ENCODE measurements at regions not wholly inside any gene's neighbourhood (a gene's known extent, or its start where the extent isn't known, plus 50 kb on each side); places are given as distances from the start of the nearest gene placed in this dataset.
"Not testable (repeated sequence)": the region's sequence is repeated elsewhere in the genome, so short reads cannot be mapped to it uniquely, and the experiment has no call there.

GRCh38 chr5:99706160-99706559, 777.4 kb upstream of the CHD1 start:
- DNase-seq: no peak

DNA sequence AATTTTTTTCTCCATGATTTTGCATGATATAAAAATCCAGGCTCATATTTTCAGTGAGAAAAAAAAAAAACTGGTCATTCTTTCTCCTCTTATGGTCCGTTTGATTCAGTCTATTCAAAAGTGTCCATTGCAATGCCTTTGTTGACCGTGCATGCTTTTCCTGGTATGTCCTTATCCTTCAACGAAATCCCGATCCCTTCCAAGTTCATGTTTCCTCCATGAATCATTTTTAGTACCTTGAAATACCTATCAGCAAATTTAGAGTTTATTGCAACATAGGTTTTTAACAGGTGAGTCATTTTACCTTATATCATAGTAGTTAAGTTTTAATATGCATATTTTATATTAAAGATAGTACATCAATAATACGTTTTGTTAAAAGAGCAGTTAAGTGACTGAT, 773.8 kb upstream of the CHD1 start:
- DNase-seq: no peak

- DNase-seq: no peak
Observed at GRCh38 chr5:99694884-99695283, 766.1 kb upstream of the CHD1 start.

DNA sequence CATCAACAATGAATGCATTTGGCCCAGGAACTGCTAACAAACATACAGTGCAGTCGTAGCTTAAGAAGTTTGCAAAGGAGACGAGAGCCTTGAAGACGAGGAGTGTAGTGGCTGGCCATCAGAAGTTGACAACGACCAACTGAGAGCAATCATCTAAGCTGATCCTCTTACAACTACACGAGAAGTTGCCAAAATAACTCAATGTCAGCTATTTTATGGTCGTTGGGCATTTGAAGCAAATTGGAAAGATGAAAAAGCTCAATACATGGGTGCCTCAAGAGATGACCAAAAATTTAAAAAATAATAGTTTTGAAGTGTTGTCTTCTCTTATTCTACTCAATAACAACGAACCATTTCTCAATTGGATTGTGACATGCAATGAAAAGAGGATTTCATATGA, 757.7 kb upstream of the CHD1 start:
- no peak for DNase-seq

GRCh38 chr5:99675974-99676373, 747.2 kb upstream of the CHD1 start:
- DNase-seq: no peak

DNA sequence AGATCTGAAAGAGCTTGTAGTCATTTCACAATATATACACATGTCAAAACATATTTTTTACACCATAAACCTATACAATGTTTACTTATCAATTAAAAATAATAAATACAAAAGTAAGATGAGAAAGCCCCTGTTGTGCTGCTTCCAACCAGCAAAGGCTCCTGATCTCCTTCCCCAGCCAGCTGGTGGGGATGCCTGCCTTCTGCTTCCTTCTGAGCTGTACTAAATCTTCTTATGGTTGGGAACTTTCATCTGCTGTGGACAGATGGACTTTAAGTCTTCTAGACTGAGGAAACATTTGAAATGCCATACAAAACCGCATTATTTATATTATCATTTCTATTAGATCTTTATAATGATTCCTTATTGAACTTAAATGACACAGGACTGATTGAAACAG, 745.3 kb upstream of the CHD1 start:
- DNase-seq: no peak

GRCh38 chr5:99664972-99665371, 736.2 kb upstream of the CHD1 start:
- no peak for DNase-seq

GRCh38 chr5:99651298-99651697, 722.5 kb upstream of the CHD1 start:
- no peak for DNase-seq

GRCh38 chr5:99646011-99646647, 717.3 kb upstream of the CHD1 start:
- DNase-seq: no peak

DNA sequence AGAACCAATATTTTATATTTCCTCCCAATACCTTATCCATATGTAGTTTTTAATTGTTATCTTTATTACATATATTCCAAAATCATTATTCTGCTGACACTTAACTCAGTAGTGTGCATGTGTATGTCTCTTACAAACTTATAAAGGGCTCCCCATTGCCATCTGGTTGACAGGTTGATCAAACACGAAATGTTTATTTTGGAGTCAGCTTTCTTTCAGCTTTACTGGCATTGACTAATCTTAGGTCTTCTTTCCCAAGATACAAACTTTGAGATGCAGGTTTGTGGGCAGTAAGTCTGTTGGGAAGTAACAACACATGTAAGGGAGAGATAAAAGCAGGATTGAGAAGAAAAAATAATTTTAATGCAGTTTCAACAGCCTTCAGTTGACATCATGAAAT, 716.0 kb upstream of the CHD1 start:
- no peak for DNase-seq

GRCh38 chr5:99640646-99641045, 711.8 kb upstream of the CHD1 start:
- no peak for DNase-seq

DNA sequence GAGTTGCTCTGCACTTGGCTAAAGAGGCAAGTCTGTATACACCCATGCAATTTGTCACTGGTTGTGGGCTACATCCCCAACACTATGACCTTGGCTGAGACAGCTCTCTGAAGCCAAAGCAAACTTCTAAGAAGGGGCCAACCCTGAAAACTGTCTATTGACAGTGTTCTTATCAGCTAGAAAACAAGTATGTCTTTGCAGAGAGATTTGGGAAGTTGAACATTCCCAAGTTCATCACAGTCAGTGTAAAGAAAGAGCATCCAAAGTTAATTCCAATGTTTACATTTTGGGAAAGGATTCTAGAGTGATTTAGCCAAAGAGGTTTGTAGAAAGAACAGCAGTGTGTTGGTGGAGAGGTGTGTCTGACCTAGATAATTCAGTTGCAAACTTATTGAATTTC, 711.1 kb upstream of the CHD1 start:
- DNase-seq: no peak

DNA sequence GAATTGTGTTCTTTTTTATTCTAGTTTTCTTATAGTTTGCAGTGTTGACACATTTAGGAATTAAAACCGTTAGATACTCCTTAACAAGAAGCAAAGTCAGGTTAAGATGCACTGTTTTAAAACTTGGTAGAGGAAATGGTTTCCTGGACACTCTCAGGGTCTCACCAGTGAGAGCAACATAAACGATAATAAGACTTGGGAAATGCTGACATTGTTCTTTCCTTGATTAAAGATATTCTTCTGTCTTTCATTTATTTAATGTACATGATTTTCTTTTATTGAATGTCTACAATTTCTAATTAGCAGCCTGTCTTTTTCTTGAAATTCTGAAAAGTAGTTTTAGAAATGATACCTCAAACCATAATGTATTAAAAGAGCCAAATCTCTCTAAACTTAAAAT, 707.9 kb upstream of the CHD1 start:
- DNase-seq: no peak

- DNase-seq: no peak
Observed at GRCh38 chr5:99621772-99622681, 693.2 kb upstream of the CHD1 start.

DNA sequence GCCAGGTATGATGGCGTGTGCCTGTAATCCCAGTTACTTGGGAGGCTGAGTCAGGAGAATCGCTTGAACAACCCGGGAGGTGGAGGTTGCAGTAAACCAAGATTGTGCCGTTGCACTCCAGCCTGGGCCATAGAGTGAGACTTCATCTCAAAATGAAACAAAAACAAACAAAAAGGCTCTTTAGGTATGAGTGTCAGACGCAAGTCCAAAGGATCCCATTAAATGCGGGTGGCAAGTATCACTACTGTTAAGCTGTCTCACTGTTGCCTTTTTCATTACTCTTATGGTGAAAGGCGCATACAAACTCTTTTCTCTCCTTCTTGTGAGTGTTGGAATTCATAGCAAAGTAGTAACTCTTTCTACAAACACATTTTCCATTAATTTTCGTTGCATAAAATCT, 688.5 kb upstream of the CHD1 start:
- DNase-seq: no peak

- DNase-seq: no peak
Observed at GRCh38 chr5:99614888-99615287, 686.1 kb upstream of the CHD1 start.

- no peak for DNase-seq
Observed at GRCh38 chr5:99607124-99607523, 678.3 kb upstream of the CHD1 start.

GRCh38 chr5:99605904-99606303, 677.1 kb upstream of the CHD1 start:
- no peak for DNase-seq

DNA sequence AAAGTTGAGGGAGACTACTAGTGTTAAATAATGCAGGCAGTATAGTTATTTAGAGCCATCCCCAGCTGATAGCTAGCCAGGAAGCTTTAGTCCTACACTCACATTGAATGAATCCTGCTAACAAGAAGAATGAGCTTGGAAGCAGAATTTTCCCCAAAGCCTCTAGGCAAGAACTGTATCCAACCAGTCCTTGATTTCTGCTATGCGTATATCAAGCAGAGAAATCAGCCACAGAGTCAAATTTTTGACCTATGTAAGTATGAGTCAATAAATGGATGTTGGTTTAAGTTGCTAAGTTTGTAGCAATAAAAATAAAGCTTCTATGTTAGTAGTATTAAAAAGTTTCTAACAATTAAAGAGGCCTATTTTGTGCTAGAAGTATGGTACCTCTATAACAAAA, 672.1 kb upstream of the CHD1 start:
- no peak for DNase-seq

DNA sequence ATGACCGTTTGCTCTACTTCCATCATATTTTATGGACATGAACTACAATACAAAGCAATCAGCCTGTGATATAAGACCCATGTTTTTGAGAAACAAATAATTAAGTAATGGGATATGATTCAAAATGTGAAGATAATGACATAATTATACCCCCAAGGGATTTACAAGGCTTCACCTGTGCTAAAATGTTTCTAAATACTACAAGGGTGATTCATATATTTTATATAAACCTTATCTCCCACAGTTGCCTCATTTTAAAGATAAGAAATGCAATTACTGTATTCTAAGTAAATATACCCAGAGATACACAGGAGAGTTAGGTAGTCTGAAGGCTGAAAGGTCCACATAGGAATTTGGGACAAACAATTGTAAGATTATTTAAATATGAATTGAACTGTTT, 662.0 kb upstream of the CHD1 start:
- DNase-seq: no peak

DNA sequence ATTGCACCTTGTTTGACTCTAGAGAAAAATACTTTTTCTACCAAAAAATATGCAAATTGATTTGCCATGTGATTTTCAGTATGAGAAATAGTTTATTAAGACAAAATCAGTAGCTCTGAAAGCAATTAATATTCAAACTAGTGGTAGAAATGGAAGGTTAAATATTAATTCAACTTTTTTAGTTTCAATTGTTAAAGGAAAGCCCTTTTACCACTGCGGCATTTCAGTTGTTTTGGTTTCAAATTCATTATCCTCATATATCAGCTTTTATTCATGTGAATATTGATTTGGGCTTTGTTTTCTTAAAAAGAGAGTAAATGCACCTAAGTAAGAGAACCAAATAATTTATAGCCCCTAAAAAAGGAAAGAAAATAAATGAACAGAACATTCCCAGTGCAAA, 660.6 kb upstream of the CHD1 start:
- no peak for DNase-seq

DNA sequence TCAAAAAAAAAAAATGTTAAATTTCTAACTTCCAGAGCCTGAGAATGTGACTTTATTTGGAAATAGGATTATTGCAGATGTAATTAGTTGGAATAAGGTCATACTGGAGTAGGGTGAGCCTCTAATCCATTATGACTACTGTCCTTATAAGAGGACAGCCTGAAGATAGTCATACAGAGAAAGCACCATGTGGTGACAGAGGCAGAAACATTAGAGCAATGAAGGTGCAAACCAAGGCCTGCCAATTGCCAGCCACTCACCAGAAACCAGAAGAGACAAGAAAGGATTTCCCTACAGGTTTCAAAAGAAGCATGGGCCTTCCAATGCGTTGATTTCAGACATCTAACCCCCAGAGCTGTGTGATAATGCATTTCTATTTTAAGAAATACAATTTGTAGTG, 659.2 kb upstream of the CHD1 start:
- no peak for DNase-seq

- no peak for DNase-seq
Observed at GRCh38 chr5:99586878-99587277, 658.1 kb upstream of the CHD1 start.

GRCh38 chr5:99581204-99581603, 652.4 kb upstream of the CHD1 start:
- not testable (repeated sequence) for DNase-seq

Data from stimulated activated CD4-positive, alpha-beta T cell treated with anti-CD3 and anti-CD28 coated beads, Interleukin-4, amount 100 ng/mL, for 4 hours (primary cell).